ENCODE measurements at regions not wholly inside any gene's neighbourhood (a gene's known extent, or its start where the extent isn't known, plus 50 kb on each side); places are given as distances from the start of the nearest gene placed in this dataset.

DNA sequence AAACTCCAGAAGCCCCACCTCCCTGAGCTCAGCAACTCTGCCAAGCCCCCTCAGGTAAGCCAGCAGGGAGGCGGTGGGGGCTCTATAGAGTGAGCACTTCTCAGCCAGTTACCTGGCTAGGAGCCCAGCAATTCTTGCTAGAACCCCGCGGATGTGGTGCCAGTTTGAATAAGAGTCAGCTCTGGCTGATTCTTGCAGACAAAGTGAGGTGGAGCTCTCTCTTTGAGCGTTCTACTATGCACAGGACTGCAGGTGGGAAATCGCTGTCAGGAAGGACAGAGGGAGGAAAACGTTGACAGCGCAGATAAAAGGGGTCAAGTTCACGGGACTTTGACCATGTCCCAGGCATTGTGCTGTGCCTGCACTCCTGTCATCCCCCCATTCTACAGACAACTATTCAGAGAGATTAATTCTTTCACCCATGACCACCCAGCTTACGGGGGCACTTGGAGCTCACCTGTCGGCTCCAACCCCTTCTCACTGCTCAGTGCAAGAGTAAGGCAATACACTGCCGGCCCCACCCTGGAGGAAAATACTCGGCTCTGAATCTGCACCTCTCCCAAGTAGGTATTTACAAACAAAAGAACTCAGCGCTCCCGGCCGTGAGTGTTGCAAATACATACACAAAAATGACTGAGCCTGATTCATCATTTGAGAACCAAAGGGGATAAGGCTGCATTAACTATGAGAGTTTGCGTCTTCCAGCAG is 92.9 kb downstream of the ANKRD60 start:
- no peak overlapping the region for H3K4me3 Mint-ChIP-seq
- Histone ChIP-seq H3K27me3 (ENCODE audit: control insufficient read depth, insufficient read depth, low read length, poor library complexity, severe bottlenecking) (no peaks in the 10 kb centered on the region), H3K9ac (ENCODE audit: extremely low read depth, low read length, poor library complexity, severe bottlenecking) (no peak overlapping the region), H3K9me3 (ENCODE audit: control insufficient read depth, low read length) (no peaks in the 10 kb centered on the region), H3K27ac (ENCODE audit: low read depth, low read length) (no peak overlapping the region), H3K4me3 (ENCODE audit: low read length) (no peak overlapping the region), H3K4me1 (ENCODE audit: control insufficient read depth, insufficient read depth, low read length) (no peaks in the 10 kb centered on the region), H3K36me3 (ENCODE audit: control insufficient read depth, insufficient read depth, low read length) (no peaks in the 10 kb centered on the region)
- DNase-seq: peak; percentile 63
- H3K27ac Mint-ChIP-seq: no peak overlapping the region
- no peaks in the 10 kb centered on the region for H3K36me3 Mint-ChIP-seq (ENCODE audit: low read depth)
- TF ChIP-seq CTCF (conservative IDR thresholded peaks at IDR 0.05): no peak
- 59 to 60% methylated on average over 14 to 16 of the region's 16 CpGs for WGBS, 2 experiments (ENCODE audit: insufficient coverage in 1 of 2, insufficient read length in 1 of 2)
- H3K27me3 Mint-ChIP-seq (ENCODE audit: insufficient read depth): peaks cover 35% of the 10 kb centered on the region
- peaks cover 3% of the 10 kb centered on the region for H3K9me3 Mint-ChIP-seq
- peaks cover 24% of the 10 kb centered on the region for H3K4me1 Mint-ChIP-seq

DNA sequence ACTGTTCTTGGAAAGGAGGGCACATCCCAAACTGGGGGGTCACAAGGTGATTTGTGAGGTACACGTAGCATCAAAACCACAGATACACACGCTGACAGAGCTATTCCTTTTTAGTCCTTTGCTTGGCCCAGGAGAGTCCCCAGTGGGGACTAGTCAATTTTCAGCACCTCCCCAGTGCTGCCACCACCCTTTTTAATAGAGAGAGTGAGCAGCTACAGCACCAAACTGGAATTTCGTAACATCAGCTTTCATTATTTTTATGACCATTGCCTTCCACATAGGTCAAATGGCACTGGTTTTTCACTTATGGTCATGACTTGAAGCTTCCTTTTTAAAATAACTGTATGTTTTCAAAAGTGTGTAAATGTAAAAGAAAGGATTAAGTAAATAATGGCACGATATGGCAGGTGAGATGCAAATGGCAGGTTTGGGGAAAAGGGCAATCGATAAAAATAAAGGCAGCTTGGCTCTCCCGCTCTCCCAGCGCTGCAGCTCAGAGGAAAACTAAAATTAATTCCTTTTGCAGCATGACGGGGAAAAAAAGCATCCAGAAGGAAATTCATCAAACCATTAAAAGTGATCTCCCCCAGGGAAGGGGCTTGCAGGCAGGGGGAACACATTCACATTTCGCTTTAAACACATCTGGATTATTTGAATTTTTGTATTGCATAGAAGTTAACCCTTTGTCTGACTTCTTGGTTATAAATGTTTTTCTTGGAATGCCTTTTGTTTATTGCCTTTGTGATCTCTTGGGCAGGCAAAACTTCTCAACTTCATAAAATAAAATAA is 95.2 kb downstream of the ANKRD60 start:
- no peaks in the 10 kb centered on the region for H3K27me3 ChIP-seq (ENCODE audit: control insufficient read depth, insufficient read depth, low read length, poor library complexity, severe bottlenecking)
- 88 to 96% methylated on average over 7 to 9 of the region's 9 CpGs for whole genome bisulfite sequencing, 2 experiments (ENCODE audit: insufficient coverage in 1 of 2, insufficient read length in 1 of 2)
- H3K4me1 Mint-ChIP-seq: peaks cover 26% of the 10 kb centered on the region
- H3K27me3 Mint-ChIP-seq (ENCODE audit: insufficient read depth): peaks cover 16% of the 10 kb centered on the region
- no peak for DNase-seq
- no peak overlapping the region for H3K27ac ChIP-seq (ENCODE audit: low read depth, low read length)
- no peak overlapping the region for H3K4me3 ChIP-seq (ENCODE audit: low read length)
- no peak overlapping the region for H3K9ac ChIP-seq (ENCODE audit: extremely low read depth, low read length, poor library complexity, severe bottlenecking)
- H3K4me1 ChIP-seq (ENCODE audit: control insufficient read depth, insufficient read depth, low read length): no peaks in the 10 kb centered on the region
- no peaks in the 10 kb centered on the region for H3K36me3 Mint-ChIP-seq (ENCODE audit: low read depth)
- H3K36me3 ChIP-seq (ENCODE audit: control insufficient read depth, insufficient read depth, low read length): no peaks in the 10 kb centered on the region
- H3K4me3 Mint-ChIP-seq: no peak overlapping the region
- H3K27ac Mint-ChIP-seq: no peak overlapping the region
- TF ChIP-seq CTCF (conservative IDR thresholded peaks at IDR 0.05): no peak
- H3K9me3 ChIP-seq (ENCODE audit: control insufficient read depth, low read length): no peaks in the 10 kb centered on the region
- H3K9me3 Mint-ChIP-seq: no peaks in the 10 kb centered on the region

- no peak for TF ChIP-seq CTCF (conservative IDR thresholded peaks at IDR 0.05)
- Histone ChIP-seq H3K4me3 (ENCODE audit: low read length) (no peak overlapping the region), H3K36me3 (ENCODE audit: control insufficient read depth, insufficient read depth, low read length) (no peaks in the 10 kb centered on the region), H3K9me3 (ENCODE audit: control insufficient read depth, low read length) (no peaks in the 10 kb centered on the region), H3K27ac (ENCODE audit: low read depth, low read length) (peak overlapping the region; percentile 40), H3K27me3 (ENCODE audit: control insufficient read depth, insufficient read depth, low read length, poor library complexity, severe bottlenecking) (no peaks in the 10 kb centered on the region), H3K4me1 (ENCODE audit: control insufficient read depth, insufficient read depth, low read length) (no peaks in the 10 kb centered on the region), H3K9ac (ENCODE audit: extremely low read depth, low read length, poor library complexity, severe bottlenecking) (no peak overlapping the region)
- H3K9me3 Mint-ChIP-seq: peaks cover 1% of the 10 kb centered on the region
- no peak for DNase-seq
- H3K27me3 Mint-ChIP-seq (ENCODE audit: insufficient read depth): peaks cover 9% of the 10 kb centered on the region
- WGBS, 2 experiments (ENCODE audit: insufficient coverage in 1 of 2, insufficient read length in 1 of 2): 38 to 52% methylated on average over 3 to 8 of the region's 8 CpGs
- peaks cover 28% of the 10 kb centered on the region for H3K4me1 Mint-ChIP-seq
- no peaks in the 10 kb centered on the region for H3K36me3 Mint-ChIP-seq (ENCODE audit: low read depth)
- no peak overlapping the region for H3K4me3 Mint-ChIP-seq
- no peak overlapping the region for H3K27ac Mint-ChIP-seq
Observed at GRCh38 chr20:58131551-58132142, 96.8 kb downstream of the ANKRD60 start.

All from endodermal cell (in vitro differentiated cells).